DND-41 (cell line): ENCODE measurements at regions not wholly inside any gene's neighbourhood (a gene's known extent, or its start where the extent isn't known, plus 50 kb on each side); places are given as distances from the start of the nearest gene placed in this dataset.

Experiments used
- EZH2 ChIP-seq: IDR thresholded peaks from 3 replicates; pipeline ENCODE4 v1.6.1; 2012; ENCODE audit warnings: borderline replicate concordance, low read depth, mild to moderate bottlenecking, moderate library complexity, low read length, inconsistent platforms; ENCODE audit not compliant: severe bottlenecking
- TF ChIP-seq, protein P1 (sequence below): IDR thresholded peaks from 2 replicates; pipeline ENCODE4 v1.5.1; 2012; ENCODE audit warnings: borderline replicate concordance, low read length, moderate library complexity, mild to moderate bottlenecking; ENCODE audit not compliant: poor library complexity, severe bottlenecking; ENCODE audit errors: extremely low read depth

- no peak for TF ChIP-seq EZH2
- TF ChIP-seq, protein P1, sequence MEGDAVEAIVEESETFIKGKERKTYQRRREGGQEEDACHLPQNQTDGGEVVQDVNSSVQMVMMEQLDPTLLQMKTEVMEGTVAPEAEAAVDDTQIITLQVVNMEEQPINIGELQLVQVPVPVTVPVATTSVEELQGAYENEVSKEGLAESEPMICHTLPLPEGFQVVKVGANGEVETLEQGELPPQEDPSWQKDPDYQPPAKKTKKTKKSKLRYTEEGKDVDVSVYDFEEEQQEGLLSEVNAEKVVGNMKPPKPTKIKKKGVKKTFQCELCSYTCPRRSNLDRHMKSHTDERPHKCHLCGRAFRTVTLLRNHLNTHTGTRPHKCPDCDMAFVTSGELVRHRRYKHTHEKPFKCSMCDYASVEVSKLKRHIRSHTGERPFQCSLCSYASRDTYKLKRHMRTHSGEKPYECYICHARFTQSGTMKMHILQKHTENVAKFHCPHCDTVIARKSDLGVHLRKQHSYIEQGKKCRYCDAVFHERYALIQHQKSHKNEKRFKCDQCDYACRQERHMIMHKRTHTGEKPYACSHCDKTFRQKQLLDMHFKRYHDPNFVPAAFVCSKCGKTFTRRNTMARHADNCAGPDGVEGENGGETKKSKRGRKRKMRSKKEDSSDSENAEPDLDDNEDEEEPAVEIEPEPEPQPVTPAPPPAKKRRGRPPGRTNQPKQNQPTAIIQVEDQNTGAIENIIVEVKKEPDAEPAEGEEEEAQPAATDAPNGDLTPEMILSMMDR = no peak
Observed at GRCh38 chr9:29332789-29333188, 1759.5 kb upstream of the C9orf72 start.
